ENCODE measurements at regions not wholly inside any gene's neighbourhood (a gene's known extent, or its start where the extent isn't known, plus 50 kb on each side); places are given as distances from the start of the nearest gene placed in this dataset.

GRCh38 chr21:30986965-30987364 is 51.3 kb downstream of the KRTAP19-8 start:
- H3K9me3 Mint-ChIP-seq = no peaks in the 10 kb centered on the region
- no peaks in the 10 kb centered on the region for H3K4me1 Mint-ChIP-seq
- H3K36me3 Mint-ChIP-seq = no peaks in the 10 kb centered on the region
- ATAC-seq (no peak), DNase-seq (no peak)
- H3K27ac Mint-ChIP-seq = no peak overlapping the region
- H3K27me3 Mint-ChIP-seq = peaks cover 0 to 10% (median 2%) of the 10 kb centered on the region in 5 donors
- no peak overlapping the region for H3K4me3 Mint-ChIP-seq
- POLR2A ChIA-PET = no interaction called here

GRCh38 chr21:30984889-30985288 is 53.4 kb downstream of the KRTAP19-8 start:
- H3K4me1 Mint-ChIP-seq = peaks cover 0 to 2% (median under 1%) of the 10 kb centered on the region in 4 donors
- ATAC-seq (no peak), DNase-seq (no peak)
- POLR2A ChIA-PET = no interaction called here
- no peaks in the 10 kb centered on the region for H3K36me3 Mint-ChIP-seq
- no peak overlapping the region for H3K4me3 Mint-ChIP-seq
- H3K27ac Mint-ChIP-seq = peak overlapping the region in 1 of 10 donors; percentile 21
- no peaks in the 10 kb centered on the region for H3K9me3 Mint-ChIP-seq
- H3K27me3 Mint-ChIP-seq = peaks cover 0 to 4% (median 0%) of the 10 kb centered on the region in 5 donors

- POLR2A ChIA-PET = no interaction called here
- Mint-ChIP-seq H3K4me1 (peaks cover 4 to 15% (median 14%) of the 10 kb centered on the region in 4 donors), H3K27ac (peak overlapping the region in 1 of 10 donors; percentile 22), H3K9me3 (peaks cover 0 to 1% (median 0%) of the 10 kb centered on the region in 9 donors), H3K4me3 (no peak overlapping the region), H3K36me3 (peaks cover 0 to 6% (median 0%) of the 10 kb centered on the region in 3 donors), H3K27me3 (peaks cover 0 to 4% (median 0%) of the 10 kb centered on the region in 5 donors)
- DNase-seq (no peak), ATAC-seq (no peak)
These were observed 56.9 kb downstream of the KRTAP19-8 start for GRCh38 chr21:30981403-30981802.

GRCh38 chr21:30979054-30979453 is 59.2 kb downstream of the KRTAP19-8 start:
- ATAC-seq (peak in 1 of 2 donors; percentile 51), DNase-seq (peak in 2 of 10 donors; percentile 12 to 14)
- H3K36me3 Mint-ChIP-seq = peaks cover 0 to 6% (median 0%) of the 10 kb centered on the region in 3 donors
- peaks cover 4 to 15% (median 14%) of the 10 kb centered on the region in 4 donors for H3K4me1 Mint-ChIP-seq
- peaks cover 0 to 2% (median 0%) of the 10 kb centered on the region in 9 donors for H3K9me3 Mint-ChIP-seq
- POLR2A ChIA-PET = interaction anchor here (0.6 kb wide), 1 partner anchor 20 kb away, joined by 4 read pairs; no protein-coding TSS in a partner anchor
- H3K4me3 Mint-ChIP-seq = peak overlapping the region; percentile 20 to 70 (median 55)
- peaks cover 0 to 5% (median 2%) of the 10 kb centered on the region in 5 donors for H3K27me3 Mint-ChIP-seq
- H3K27ac Mint-ChIP-seq = peak overlapping the region in 7 of 10 donors; percentile 9 to 79 (median 49)

GRCh38 chr21:30964283-30964682 is 74.0 kb downstream of the KRTAP19-8 start:
- Mint-ChIP-seq H3K9me3 (peaks cover 0 to 6% (median 0%) of the 10 kb centered on the region in 9 donors), H3K36me3 (no peaks in the 10 kb centered on the region), H3K4me1 (no peaks in the 10 kb centered on the region), H3K27me3 (peaks cover 0 to 18% (median 3%) of the 10 kb centered on the region in 5 donors), H3K4me3 (no peak overlapping the region), H3K27ac (no peak overlapping the region)
- ATAC-seq = no peak
- POLR2A ChIA-PET = no interaction called here
- DNase-seq = no peak

GRCh38 chr21:30963502-30963901 is 74.8 kb downstream of the KRTAP19-8 start:
- POLR2A ChIA-PET = no interaction called here
- Mint-ChIP-seq H3K4me3 (no peak overlapping the region), H3K36me3 (no peaks in the 10 kb centered on the region), H3K4me1 (no peaks in the 10 kb centered on the region), H3K27me3 (peaks cover 0 to 18% (median 3%) of the 10 kb centered on the region in 5 donors), H3K9me3 (peaks cover 0 to 6% (median 0%) of the 10 kb centered on the region in 9 donors), H3K27ac (no peak overlapping the region)
- DNase-seq (no peak), ATAC-seq (no peak)

- Mint-ChIP-seq H3K27me3 (peaks cover 0 to 19% (median 10%) of the 10 kb centered on the region in 5 donors), H3K36me3 (no peaks in the 10 kb centered on the region), H3K9me3 (peaks cover 0 to 3% (median 0%) of the 10 kb centered on the region in 9 donors), H3K4me1 (no peaks in the 10 kb centered on the region), H3K4me3 (no peak overlapping the region), H3K27ac (peak overlapping the region in 1 of 10 donors; percentile 11)
- POLR2A ChIA-PET = no interaction called here
- ATAC-seq = no peak
- no peak for DNase-seq
These were observed 76.3 kb downstream of the KRTAP19-8 start for GRCh38 chr21:30962013-30962412.

GRCh38 chr21:30958741-30959140 is 77.4 kb upstream of the KRTAP11-1 start:
- H3K9me3 Mint-ChIP-seq = no peaks in the 10 kb centered on the region
- no peak overlapping the region for H3K27ac Mint-ChIP-seq
- no peaks in the 10 kb centered on the region for H3K4me1 Mint-ChIP-seq
- H3K27me3 Mint-ChIP-seq = peaks cover 3 to 28% (median 14%) of the 10 kb centered on the region in 5 donors
- no peak for DNase-seq
- POLR2A ChIA-PET = interaction anchor here (0.7 kb wide), 1 partner anchor 20 kb away, joined by 4 read pairs; no protein-coding TSS in a partner anchor
- no peak overlapping the region for H3K4me3 Mint-ChIP-seq
- H3K36me3 Mint-ChIP-seq = no peaks in the 10 kb centered on the region
- ATAC-seq = no peak

GRCh38 chr21:30957010-30957409 is 75.6 kb upstream of the KRTAP11-1 start:
- no peak for ATAC-seq
- H3K27ac Mint-ChIP-seq = no peak overlapping the region
- DNase-seq = no peak

GRCh38 chr21:30953605-30954004 is 72.2 kb upstream of the KRTAP11-1 start:
- H3K27ac Mint-ChIP-seq = no peak overlapping the region
- ATAC-seq = no peak
- POLR2A ChIA-PET = no interaction called here
- no peak overlapping the region for H3K4me3 Mint-ChIP-seq
- H3K9me3 Mint-ChIP-seq = peaks cover 0 to 2% (median 0%) of the 10 kb centered on the region in 9 donors
- H3K27me3 Mint-ChIP-seq = peaks cover 3 to 18% (median 12%) of the 10 kb centered on the region in 5 donors
- no peak for DNase-seq
- no peaks in the 10 kb centered on the region for H3K36me3 Mint-ChIP-seq
- H3K4me1 Mint-ChIP-seq = no peaks in the 10 kb centered on the region

More at GRCh38 chr21:30957010-30957409, 75.6 kb upstream of the KRTAP11-1 start:
- Mint-ChIP-seq H3K27me3 (peaks cover 3 to 17% (median 12%) of the 10 kb centered on the region in 5 donors), H3K9me3 (no peaks in the 10 kb centered on the region), H3K36me3 (no peaks in the 10 kb centered on the region), H3K4me3 (no peak overlapping the region), H3K4me1 (no peaks in the 10 kb centered on the region)
- POLR2A ChIA-PET = no interaction called here

- peaks cover 2 to 29% (median 12%) of the 10 kb centered on the region in 5 donors for H3K27me3 Mint-ChIP-seq
- no peak overlapping the region for H3K27ac Mint-ChIP-seq
- H3K4me3 Mint-ChIP-seq = no peak overlapping the region
- DNase-seq (no peak), ATAC-seq (no peak)
- no peaks in the 10 kb centered on the region for H3K36me3 Mint-ChIP-seq
- no peaks in the 10 kb centered on the region for H3K4me1 Mint-ChIP-seq
- POLR2A ChIA-PET = no interaction called here
- H3K9me3 Mint-ChIP-seq = peaks cover 0 to 2% (median 0%) of the 10 kb centered on the region in 9 donors
These were observed 65.8 kb upstream of the KRTAP11-1 start for GRCh38 chr21:30947141-30947540.

GRCh38 chr21:30943920-30944319 is 62.5 kb upstream of the KRTAP11-1 start:
- DNase-seq = no peak
- POLR2A ChIA-PET = no interaction called here
- peaks cover 2 to 29% (median 15%) of the 10 kb centered on the region in 5 donors for H3K27me3 Mint-ChIP-seq
- no peaks in the 10 kb centered on the region for H3K36me3 Mint-ChIP-seq
- no peaks in the 10 kb centered on the region for H3K9me3 Mint-ChIP-seq
- ATAC-seq = no peak
- H3K4me3 Mint-ChIP-seq = no peak overlapping the region
- H3K4me1 Mint-ChIP-seq = no peaks in the 10 kb centered on the region
- no peak overlapping the region for H3K27ac Mint-ChIP-seq

GRCh38 chr21:30943243-30943642 is 61.9 kb upstream of the KRTAP11-1 start:
- ATAC-seq (no peak), DNase-seq (no peak)
- Mint-ChIP-seq H3K9me3 (peaks cover 0 to 2% (median 0%) of the 10 kb centered on the region in 9 donors), H3K4me3 (no peak overlapping the region), H3K36me3 (no peaks in the 10 kb centered on the region), H3K27me3 (peaks cover 2 to 25% (median 12%) of the 10 kb centered on the region in 5 donors), H3K27ac (no peak overlapping the region), H3K4me1 (no peaks in the 10 kb centered on the region)
- POLR2A ChIA-PET = no interaction called here

GRCh38 chr21:30942192-30942591 is 60.8 kb upstream of the KRTAP11-1 start:
- no peak for DNase-seq
- POLR2A ChIA-PET = no interaction called here
- Mint-ChIP-seq H3K9me3 (peaks cover 0 to 9% (median 0%) of the 10 kb centered on the region in 9 donors), H3K4me1 (no peaks in the 10 kb centered on the region), H3K4me3 (no peak overlapping the region), H3K27me3 (peaks cover 2 to 25% (median 10%) of the 10 kb centered on the region in 5 donors), H3K27ac (no peak overlapping the region), H3K36me3 (peaks cover 0 to 2% (median 0%) of the 10 kb centered on the region in 3 donors)
- no peak for ATAC-seq
